ENCODE measurements at regions not wholly inside any gene's neighbourhood (a gene's known extent, or its start where the extent isn't known, plus 50 kb on each side); places are given as distances from the start of the nearest gene placed in this dataset.
"Not testable (repeated sequence)": the region's sequence is repeated elsewhere in the genome, so short reads cannot be mapped to it uniquely, and the experiment has no call there.

- no peak for DNase-seq
Measured at GRCh38 chr1:4068076-4068475, 168.0 kb upstream of the C1orf174 start.

GRCh38 chr1:4071653-4072052 is 171.6 kb upstream of the C1orf174 start:
- no peak for DNase-seq

- DNase-seq = no peak
Measured at GRCh38 chr1:4072481-4073153, 172.5 kb upstream of the C1orf174 start.

- no peak for DNase-seq
Measured at GRCh38 chr1:4075436-4076225, 175.6 kb upstream of the C1orf174 start.

GRCh38 chr1:4076346-4076745 is 176.3 kb upstream of the C1orf174 start:
- DNase-seq = no peak

- DNase-seq = not testable (repeated sequence)
Measured at GRCh38 chr1:4078091-4078962, 178.3 kb upstream of the C1orf174 start.

GRCh38 chr1:4079815-4080214 is 179.7 kb upstream of the C1orf174 start:
- DNase-seq = no peak

GRCh38 chr1:4081806-4082711 is 182.0 kb upstream of the C1orf174 start:
- DNase-seq = no peak

- no peak for DNase-seq
Measured at GRCh38 chr1:4083231-4084047, 183.4 kb upstream of the C1orf174 start.

- DNase-seq = no peak
Measured at GRCh38 chr1:4084048-4084431, 184.0 kb upstream of the C1orf174 start.

GRCh38 chr1:4084446-4084845 is 184.4 kb upstream of the C1orf174 start:
- DNase-seq = no peak

- DNase-seq = no peak
Measured at GRCh38 chr1:4084896-4085295, 184.8 kb upstream of the C1orf174 start.

GRCh38 chr1:4085546-4085945 is 185.5 kb upstream of the C1orf174 start:
- DNase-seq = no peak

GRCh38 chr1:4086085-4086850 is 186.2 kb upstream of the C1orf174 start:
- no peak for DNase-seq

- DNase-seq = no peak
Measured at GRCh38 chr1:4086921-4087320, 186.8 kb upstream of the C1orf174 start.

- DNase-seq = no peak
Measured at GRCh38 chr1:4087530-4088420, 187.7 kb upstream of the C1orf174 start.

GRCh38 chr1:4088676-4089075 is 188.6 kb upstream of the C1orf174 start:
- no peak for DNase-seq

- no peak for DNase-seq
Measured at GRCh38 chr1:4089421-4090175, 189.5 kb upstream of the C1orf174 start.

GRCh38 chr1:4090556-4090955 is 190.5 kb upstream of the C1orf174 start:
- no peak for DNase-seq

Data from suppressor macrophage (primary cell).